ENCODE measurements at regions not wholly inside any gene's neighbourhood (a gene's known extent, or its start where the extent isn't known, plus 50 kb on each side); places are given as distances from the start of the nearest gene placed in this dataset.

- no peak for TF ChIP-seq CTCF (IDR thresholded peaks at IDR 0.05; ENCODE audit: insufficient read depth, low read length)
- TF ChIP-seq GABPA (IDR thresholded peaks at IDR 0.05; ENCODE audit: low read depth) = no peak
These were observed 92.4 kb downstream of the KPNA2 start for GRCh38 chr17:68127914-68128313.

All from HL-60 (cell line).